Fibroblast of lung (primary cell): ENCODE measurements at regions not wholly inside any gene's neighbourhood (a gene's known extent, or its start where the extent isn't known, plus 50 kb on each side); places are given as distances from the start of the nearest gene placed in this dataset.

Source experiments
- DNase-seq, 2 donors: peaks; one replicate each; pipeline versions ENCODE4 v3.0.0 to v3.0.0-alpha.2; 2010; ENCODE audit warnings: low read depth in 2 of 2
- H2AFZ ChIP-seq: 2 replicates; pipeline ENCODE4 v1.5.1; 2012; ENCODE audit warnings: low read length, control low read depth, inconsistent platforms
- H3K27ac ChIP-seq: 2 replicates; pipeline ENCODE4 v1.5.1; 2011; ENCODE audit warnings: low read length, control low read depth; ENCODE audit not compliant: insufficient read depth
- H3K27me3 ChIP-seq: 2 replicates; pipeline ENCODE4 v1.5.1; 2011; ENCODE audit warnings: mild to moderate bottlenecking, low read length; ENCODE audit not compliant: control insufficient read depth, insufficient read depth
- H3K36me3 ChIP-seq: 2 replicates; pipeline ENCODE4 v1.5.1; 2011; ENCODE audit warnings: low read length; ENCODE audit not compliant: control insufficient read depth, insufficient read depth
- H3K4me1 ChIP-seq: 2 replicates; pipeline ENCODE4 v1.5.1; 2011; ENCODE audit warnings: low read length; ENCODE audit not compliant: control insufficient read depth, insufficient read depth; ENCODE audit errors: extremely low read depth
- H3K4me2 ChIP-seq: 2 replicates; pipeline ENCODE4 v1.5.1; 2011; ENCODE audit warnings: low read length, control low read depth; ENCODE audit not compliant: insufficient read depth; ENCODE audit errors: extremely low read depth
- H3K4me3 ChIP-seq, 4 experiments: fragments of 200-600 bp in 1 of 4; sonication (generic) in 1 of 4; replicated peaks in 1 of 4; 2 replicates each; pipeline ENCODE4 v1.5.1; 2011 to 2016; ENCODE audit warnings: low read length in 4 of 4, low read depth in 3 of 4, mild to moderate bottlenecking in 3 of 4, control low read depth in 2 of 4, inconsistent platforms in 1 of 4, mixed read lengths in 1 of 4; ENCODE audit not compliant: insufficient read depth in 1 of 4; ENCODE audit errors: control extremely low read depth in 1 of 4
- H3K79me2 ChIP-seq: 2 replicates; pipeline ENCODE4 v1.5.1; 2012; ENCODE audit warnings: mild to moderate bottlenecking, low read length, inconsistent platforms; ENCODE audit not compliant: control insufficient read depth, insufficient read depth
- H3K9ac ChIP-seq: 2 replicates; pipeline ENCODE4 v1.5.1; 2011; ENCODE audit warnings: mild to moderate bottlenecking, low read length, control low read depth; ENCODE audit not compliant: insufficient read depth
- H3K9me3 ChIP-seq: 2 replicates; pipeline ENCODE4 v1.5.1; 2012; ENCODE audit warnings: low read depth, low read length; ENCODE audit not compliant: control insufficient read depth, insufficient read depth
- H4K20me1 ChIP-seq: 2 replicates; pipeline ENCODE4 v1.5.1; 2011; ENCODE audit warnings: low read length; ENCODE audit not compliant: control insufficient read depth, insufficient read depth; ENCODE audit errors: extremely low read depth
- CTCF ChIP-seq, 2 donors: IDR thresholded peaks in 1 of 2; conservative IDR thresholded peaks in 1 of 2; 1 replicate in 1 of 2; 2 replicates in 1 of 2; pipeline ENCODE4 v1.5.1; 2011 to 2012; ENCODE audit warnings: low read length in 2 of 2, control low read depth in 1 of 2, inconsistent platforms in 1 of 2, low read depth in 1 of 2, mild to moderate bottlenecking in 1 of 2
- EZH2 ChIP-seq: IDR thresholded peaks from 2 replicates; pipeline ENCODE4 v1.5.1; 2012; ENCODE audit warnings: low read length, control low read depth, mild to moderate bottlenecking; ENCODE audit errors: missing control alignments

GRCh38 chr10:22848509-22848908 lies 79.3 kb upstream of the ARMC3 start:
- Histone ChIP-seq H3K36me3 (no peaks in the 10 kb centered on the region), H3K27ac (no peak overlapping the region), H3K9ac (no peak overlapping the region), H3K4me1 (no peaks in the 10 kb centered on the region), H2AFZ (no peak overlapping the region), H4K20me1 (no peaks in the 10 kb centered on the region), H3K79me2 (no peaks in the 10 kb centered on the region), H3K4me2 (no peak overlapping the region), H3K4me3 (no peak overlapping the region), H3K27me3 (no peaks in the 10 kb centered on the region), H3K9me3 (no peaks in the 10 kb centered on the region)
- DNase-seq: no peak
- TF ChIP-seq EZH2 (no peak), CTCF (conservative IDR thresholded peaks at IDR 0.05 in 1 of 2, IDR thresholded peaks at IDR 0.05 in 1 of 2; ENCODE audit: low read depth in 1 of 2, low read length in 2 of 2) (no peak)

- no peaks in the 10 kb centered on the region for H3K36me3 ChIP-seq
- no peak overlapping the region for H2AFZ ChIP-seq
- no peak overlapping the region for H3K9ac ChIP-seq
- H3K79me2 ChIP-seq: no peaks in the 10 kb centered on the region
- DNase-seq: no peak
- no peaks in the 10 kb centered on the region for H3K9me3 ChIP-seq
- H3K27me3 ChIP-seq: no peaks in the 10 kb centered on the region
- no peak overlapping the region for H3K4me3 ChIP-seq
- no peaks in the 10 kb centered on the region for H3K4me1 ChIP-seq
- TF ChIP-seq CTCF (conservative IDR thresholded peaks at IDR 0.05 in 1 of 2, IDR thresholded peaks at IDR 0.05 in 1 of 2; ENCODE audit: low read depth in 1 of 2, low read length in 2 of 2) (no peak), EZH2 (no peak)
- H4K20me1 ChIP-seq: no peaks in the 10 kb centered on the region
- H3K4me2 ChIP-seq: no peak overlapping the region
- H3K27ac ChIP-seq: no peak overlapping the region
These were observed 81.6 kb upstream of the ARMC3 start for GRCh38 chr10:22846294-22846693.

- Histone ChIP-seq H3K36me3 (no peaks in the 10 kb centered on the region), H4K20me1 (no peaks in the 10 kb centered on the region), H3K4me3 (no peak overlapping the region), H3K9ac (no peak overlapping the region), H3K27me3 (no peaks in the 10 kb centered on the region), H3K9me3 (no peaks in the 10 kb centered on the region), H3K4me1 (no peaks in the 10 kb centered on the region), H3K27ac (no peak overlapping the region), H2AFZ (no peak overlapping the region), H3K79me2 (no peaks in the 10 kb centered on the region), H3K4me2 (no peak overlapping the region)
- no peak for TF ChIP-seq EZH2
- TF ChIP-seq CTCF (conservative IDR thresholded peaks at IDR 0.05 in 1 of 2, IDR thresholded peaks at IDR 0.05 in 1 of 2; ENCODE audit: low read depth in 1 of 2, low read length in 2 of 2): no peak
- DNase-seq: no peak
These were observed 88.2 kb upstream of the ARMC3 start for GRCh38 chr10:22839639-22840038.
